Mucosa of rectum (tissue), 2 donors: ENCODE measurements at regions not wholly inside any gene's neighbourhood (a gene's known extent, or its start where the extent isn't known, plus 50 kb on each side); places are given as distances from the start of the nearest gene placed in this dataset.
"Not testable (repeated sequence)": the region's sequence is repeated elsewhere in the genome, so short reads cannot be mapped to it uniquely, and the experiment has no call there.

ENCODE experiments used
- H3K27ac ChIP-seq, 2 donors: one replicate each; pipeline ENCODE4 v1.7.0; 2013; ENCODE audit warnings: inconsistent platforms in 2 of 2, low read depth in 2 of 2, low read length in 2 of 2
- H3K27me3 ChIP-seq, 2 donors: one replicate each; pipeline ENCODE4 v1.7.0; 2013; ENCODE audit warnings: low read length in 2 of 2; ENCODE audit not compliant: control insufficient read depth in 2 of 2, insufficient read depth in 2 of 2
- H3K36me3 ChIP-seq, 2 donors: one replicate each; pipeline ENCODE4 v1.7.0; 2013; ENCODE audit warnings: low read length in 2 of 2; ENCODE audit not compliant: control insufficient read depth in 2 of 2, insufficient read depth in 2 of 2
- H3K4me1 ChIP-seq, 2 donors: one replicate each; pipeline ENCODE4 v1.7.0; 2013; ENCODE audit warnings: low read length in 2 of 2, mild to moderate bottlenecking in 1 of 2; ENCODE audit not compliant: control insufficient read depth in 2 of 2, insufficient read depth in 2 of 2
- H3K4me3 ChIP-seq, 2 donors: one replicate each; pipeline ENCODE4 v1.7.0; 2013; ENCODE audit warnings: low read length in 2 of 2
- H3K9ac ChIP-seq, 2 donors: one replicate each; pipeline ENCODE4 v1.7.0; 2013; ENCODE audit warnings: low read length in 2 of 2, low read depth in 1 of 2, mild to moderate bottlenecking in 1 of 2
- H3K9me3 ChIP-seq, 2 donors: one replicate each; pipeline ENCODE4 v1.7.0; 2013; ENCODE audit warnings: low read length in 2 of 2; ENCODE audit not compliant: control insufficient read depth in 2 of 2
- donor health status: healthy.
- donor health status: Normal muscosa, but diverticular disease.

GRCh38 chr21:18049461-18049860, 195.2 kb upstream of the CHODL start:
- no peaks in the 10 kb centered on the region for H3K4me1 ChIP-seq
- no peak overlapping the region for H3K9ac ChIP-seq
- no peak overlapping the region for H3K27ac ChIP-seq
- H3K4me3 ChIP-seq = no peak overlapping the region
- no peaks in the 10 kb centered on the region for H3K9me3 ChIP-seq
- no peaks in the 10 kb centered on the region for H3K27me3 ChIP-seq
- no peaks in the 10 kb centered on the region for H3K36me3 ChIP-seq

- Histone ChIP-seq H3K27ac (no peak overlapping the region), H3K9ac (no peak overlapping the region), H3K36me3 (no peaks in the 10 kb centered on the region), H3K4me1 (no peaks in the 10 kb centered on the region), H3K9me3 (no peaks in the 10 kb centered on the region), H3K4me3 (no peak overlapping the region), H3K27me3 (no peaks in the 10 kb centered on the region)
Measured at GRCh38 chr21:18041012-18041411, 203.6 kb upstream of the CHODL start.

- Histone ChIP-seq H3K4me1 (no peaks in the 10 kb centered on the region), H3K27me3 (no peaks in the 10 kb centered on the region), H3K4me3 (no peak overlapping the region), H3K9me3 (peaks cover 0 to 7% of the 10 kb centered on the region in 2 donors), H3K36me3 (no peaks in the 10 kb centered on the region), H3K27ac (no peak overlapping the region), H3K9ac (no peak overlapping the region)
Measured at GRCh38 chr21:18030248-18030647, 211.1 kb upstream of the C21orf91 start.

GRCh38 chr21:18026359-18026758, 207.2 kb upstream of the C21orf91 start:
- Histone ChIP-seq H3K9me3 (peaks cover 0 to 7% of the 10 kb centered on the region in 2 donors), H3K9ac (no peak overlapping the region), H3K36me3 (no peaks in the 10 kb centered on the region), H3K4me1 (no peaks in the 10 kb centered on the region), H3K4me3 (no peak overlapping the region), H3K27ac (no peak overlapping the region), H3K27me3 (no peaks in the 10 kb centered on the region)

GRCh38 chr21:18023711-18024110, 204.6 kb upstream of the C21orf91 start:
- Histone ChIP-seq H3K9me3 (no peaks in the 10 kb centered on the region), H3K4me3 (no peak overlapping the region), H3K27ac (no peak overlapping the region), H3K36me3 (no peaks in the 10 kb centered on the region), H3K27me3 (no peaks in the 10 kb centered on the region), H3K4me1 (no peaks in the 10 kb centered on the region), H3K9ac (no peak overlapping the region)

GRCh38 chr21:18023157-18023556, 204.0 kb upstream of the C21orf91 start:
- Histone ChIP-seq H3K27me3 (no peaks in the 10 kb centered on the region), H3K9ac (no peak overlapping the region), H3K36me3 (no peaks in the 10 kb centered on the region), H3K27ac (no peak overlapping the region), H3K9me3 (no peaks in the 10 kb centered on the region), H3K4me1 (no peaks in the 10 kb centered on the region), H3K4me3 (no peak overlapping the region)

- Histone ChIP-seq H3K4me1 (no peaks in the 10 kb centered on the region), H3K9ac (no peak overlapping the region), H3K36me3 (no peaks in the 10 kb centered on the region), H3K27ac (no peak overlapping the region), H3K4me3 (no peak overlapping the region), H3K27me3 (no peaks in the 10 kb centered on the region), H3K9me3 (no peaks in the 10 kb centered on the region)
Measured at GRCh38 chr21:18007121-18007520, 188.0 kb upstream of the C21orf91 start.

GRCh38 chr21:18006691-18007090, 187.5 kb upstream of the C21orf91 start:
- H3K4me3 ChIP-seq = no peak overlapping the region
- no peaks in the 10 kb centered on the region for H3K9me3 ChIP-seq
- H3K27me3 ChIP-seq = no peaks in the 10 kb centered on the region
- H3K27ac ChIP-seq = no peak overlapping the region
- no peak overlapping the region for H3K9ac ChIP-seq
- no peaks in the 10 kb centered on the region for H3K36me3 ChIP-seq
- H3K4me1 ChIP-seq = no peaks in the 10 kb centered on the region

- Histone ChIP-seq H3K27ac (no peak overlapping the region), H3K36me3 (no peaks in the 10 kb centered on the region), H3K4me3 (no peak overlapping the region), H3K4me1 (no peaks in the 10 kb centered on the region), H3K9ac (no peak overlapping the region), H3K9me3 (no peaks in the 10 kb centered on the region), H3K27me3 (no peaks in the 10 kb centered on the region)
Measured at GRCh38 chr21:18002393-18002792, 183.2 kb upstream of the C21orf91 start.

GRCh38 chr21:18000981-18001686, 182.0 kb upstream of the C21orf91 start:
- no peaks in the 10 kb centered on the region for H3K4me1 ChIP-seq
- no peak overlapping the region for H3K9ac ChIP-seq
- H3K9me3 ChIP-seq = no peaks in the 10 kb centered on the region
- no peaks in the 10 kb centered on the region for H3K27me3 ChIP-seq
- H3K36me3 ChIP-seq = no peaks in the 10 kb centered on the region
- no peak overlapping the region for H3K27ac ChIP-seq
- H3K4me3 ChIP-seq = no peak overlapping the region

- H3K27ac ChIP-seq, H3K4me1 ChIP-seq, H3K36me3 ChIP-seq, H3K9ac ChIP-seq, H3K4me3 ChIP-seq, H3K27me3 ChIP-seq, H3K9me3 ChIP-seq: not testable (repeated sequence)
Measured at GRCh38 chr21:17998599-17998998, 179.4 kb upstream of the C21orf91 start.
